GM04504 (cell line): ENCODE measurements at regions not wholly inside any gene's neighbourhood (a gene's known extent, or its start where the extent isn't known, plus 50 kb on each side); places are given as distances from the start of the nearest gene placed in this dataset.

ENCODE experiments used
- DNase-seq: peaks from one replicate; pipeline ENCODE4 v3.0.0-alpha.2; 2012; ENCODE audit warnings: low read depth

- no peak for DNase-seq
Measured at GRCh38 chr13:61477619-61478018, 62.0 kb upstream of the PCDH20 start.

- DNase-seq = no peak
Measured at GRCh38 chr13:61470786-61471185, 55.1 kb upstream of the PCDH20 start.

GRCh38 chr13:61466280-61466679 lies 50.6 kb upstream of the PCDH20 start:
- DNase-seq = no peak
